Mammary epithelial cell (primary cell): ENCODE measurements at regions not wholly inside any gene's neighbourhood (a gene's known extent, or its start where the extent isn't known, plus 50 kb on each side); places are given as distances from the start of the nearest gene placed in this dataset.

ENCODE experiments used
- CTCF ChIP-seq, 2 donors: IDR thresholded peaks in 1 of 2; conservative IDR thresholded peaks in 1 of 2; 2 replicates each; pipeline ENCODE4 v1.5.1; 2011 to 2012; ENCODE audit warnings: inconsistent platforms in 2 of 2, low read length in 2 of 2, mild to moderate bottlenecking in 2 of 2, control low read depth in 1 of 2, low read depth in 1 of 2; ENCODE audit not compliant: insufficient read depth in 1 of 2; ENCODE audit errors: extremely low read depth in 1 of 2
- EZH2 ChIP-seq: IDR thresholded peaks from 2 replicates; pipeline ENCODE4 v1.6.1; 2012; ENCODE audit warnings: low read length, inconsistent platforms, borderline replicate concordance

GRCh38 chr1:213783893-213784292, 203.9 kb upstream of the PROX1 start:
- TF ChIP-seq CTCF (conservative IDR thresholded peaks at IDR 0.05 in 1 of 2, IDR thresholded peaks at IDR 0.05 in 1 of 2; ENCODE audit: extremely low read depth in 1 of 2, insufficient read depth in 1 of 2, low read depth in 1 of 2, low read length in 2 of 2) (no peak), EZH2 (no peak)
